ENCODE measurements at regions not wholly inside any gene's neighbourhood (a gene's known extent, or its start where the extent isn't known, plus 50 kb on each side); places are given as distances from the start of the nearest gene placed in this dataset.
A peak's percentile ranks its signal among the peaks of the same experiment; 100 is the strongest.

DNA sequence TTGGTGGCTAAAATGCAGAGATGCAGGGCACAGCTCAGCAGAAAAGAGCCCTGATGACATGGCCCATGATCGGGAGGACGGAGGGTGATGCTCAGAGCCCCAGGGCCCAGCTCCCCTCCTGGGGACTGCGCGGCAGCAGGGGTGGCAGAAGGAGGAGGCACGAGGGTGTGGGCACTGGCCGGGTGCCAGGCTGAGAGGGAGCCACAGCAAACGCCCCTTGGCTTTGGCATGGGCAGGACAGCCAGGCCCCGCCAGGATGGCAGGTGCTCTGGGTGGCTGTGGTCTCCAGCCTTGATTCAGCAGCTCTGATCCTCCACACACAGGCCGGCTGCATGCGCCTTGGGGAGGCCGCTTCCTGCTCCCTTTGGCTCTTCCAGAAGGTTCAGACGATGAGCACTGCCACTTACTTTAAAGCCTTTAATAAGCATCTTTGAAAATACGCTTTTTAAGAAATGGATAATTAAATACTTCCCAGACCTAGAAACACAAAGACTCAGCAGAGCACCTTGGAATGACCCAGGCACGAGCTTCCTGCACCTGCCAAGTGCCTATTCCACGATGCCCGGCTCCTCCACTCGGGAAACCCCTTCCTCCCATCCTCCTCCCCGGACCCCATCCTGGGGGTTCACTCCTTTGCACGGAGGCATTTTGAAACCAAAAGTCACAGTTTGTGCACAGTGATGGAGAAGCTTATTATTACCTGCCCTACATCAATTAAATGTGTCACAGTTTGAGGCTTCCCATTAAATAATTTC, 78.5 kb upstream of the SNTG2 start:
- no peaks in the 10 kb centered on the region for H3K9me3 ChIP-seq
- H3K27ac ChIP-seq = no peak overlapping the region
- H3K4me3 ChIP-seq = no peak overlapping the region
- no peaks in the 10 kb centered on the region for H3K36me3 ChIP-seq
- intact Hi-C loops (cut with DNase I; ENCODE audit: low total_unique reads) = no loop called here
- TF ChIP-seq POLR2AphosphoS5 (IDR thresholded peaks at IDR 0.05) (no peak), EP300 (IDR thresholded peaks at IDR 0.05) (no peak), CTCF (IDR thresholded peaks at IDR 0.05) (no peak), POLR2A (IDR thresholded peaks at IDR 0.05) (no peak)
- H3K4me1 ChIP-seq = no peaks in the 10 kb centered on the region
- peak in 1 of 2 donors; percentile 19 for DNase-seq
- H3K27me3 ChIP-seq = peaks cover 0 to 40% (median 15%) of the 10 kb centered on the region in 3 donors
- 68 to 80% (median 78%) methylated on average over 15 to 19 of the region's 19 CpGs for WGBS, 5 donors

DNA sequence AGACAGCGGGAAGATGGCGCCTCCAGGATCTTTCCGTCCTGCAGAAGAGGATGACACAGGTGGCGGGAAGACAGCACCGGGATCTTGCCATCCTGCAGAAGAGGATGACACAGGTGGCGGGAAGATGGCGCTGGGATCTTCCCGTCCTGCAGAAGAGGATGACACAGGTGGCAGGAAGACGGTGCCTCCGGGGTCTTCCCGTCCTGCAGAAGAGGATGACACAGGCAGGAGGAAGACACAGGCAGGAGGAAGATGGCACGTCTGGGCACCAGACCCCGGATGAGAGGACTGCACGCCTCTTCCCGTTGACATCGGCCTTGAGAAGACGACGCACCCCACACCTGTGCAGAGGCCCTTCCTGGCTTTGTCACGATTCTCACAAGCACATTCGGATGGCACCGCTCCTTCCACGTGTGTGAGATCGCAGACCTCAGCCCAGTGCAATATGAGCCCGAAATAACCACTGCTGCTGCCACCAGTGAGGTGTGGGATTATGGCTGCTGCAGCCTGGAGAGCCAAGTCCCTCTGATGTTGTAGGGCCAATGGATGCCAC, 79.4 kb upstream of the SNTG2 start:
- Histone ChIP-seq H3K4me3 (no peak overlapping the region), H3K27me3 (peaks cover 0 to 44% (median 15%) of the 10 kb centered on the region in 3 donors), H3K36me3 (no peaks in the 10 kb centered on the region), H3K4me1 (peaks cover 0 to 4% (median 0%) of the 10 kb centered on the region in 4 donors), H3K27ac (no peak overlapping the region), H3K9me3 (no peaks in the 10 kb centered on the region)
- TF ChIP-seq EP300 (IDR thresholded peaks at IDR 0.05) (no peak), POLR2AphosphoS5 (IDR thresholded peaks at IDR 0.05) (no peak), POLR2A (IDR thresholded peaks at IDR 0.05) (no peak), CTCF (IDR thresholded peaks at IDR 0.05) (no peak)
- 85 to 94% (median 93%) methylated on average over 23 to 24 of the region's 24 CpGs for WGBS, 5 donors
- intact Hi-C loops (cut with DNase I; ENCODE audit: low total_unique reads) = no loop called here
- DNase-seq = peak in 1 of 2 donors; percentile 23

- no peak overlapping the region for H3K27ac ChIP-seq
- DNase-seq = peak in 1 of 2 donors; percentile 17
- WGBS, 5 donors = 70 to 86% (median 83%) methylated on average over 8 of the region's 8 CpGs
- no peak overlapping the region for H3K4me3 ChIP-seq
- H3K4me1 ChIP-seq = peaks cover 0 to 12% (median 0%) of the 10 kb centered on the region in 4 donors
- no peaks in the 10 kb centered on the region for H3K9me3 ChIP-seq
- H3K27me3 ChIP-seq = peaks cover 0 to 46% (median 15%) of the 10 kb centered on the region in 3 donors
- no peak for TF ChIP-seq CTCF (IDR thresholded peaks at IDR 0.05)
- TF ChIP-seq POLR2AphosphoS5 (IDR thresholded peaks at IDR 0.05) = no peak
- TF ChIP-seq EP300 (IDR thresholded peaks at IDR 0.05) = no peak
- TF ChIP-seq POLR2A (IDR thresholded peaks at IDR 0.05) = no peak
- H3K36me3 ChIP-seq = no peaks in the 10 kb centered on the region
- intact Hi-C loops (cut with DNase I; ENCODE audit: low total_unique reads) = no loop called here
Measured at GRCh38 chr2:870426-870825, 80.2 kb upstream of the SNTG2 start.

GRCh38 chr2:869894-870293, 80.8 kb upstream of the SNTG2 start:
- no peaks in the 10 kb centered on the region for H3K36me3 ChIP-seq
- peak in 1 of 2 donors; percentile 9 for DNase-seq
- 43 to 91% (median 79%) methylated on average over 1 of the region's 1 CpG for WGBS, 5 donors
- peaks cover 0 to 46% (median 15%) of the 10 kb centered on the region in 3 donors for H3K27me3 ChIP-seq
- intact Hi-C loops (cut with DNase I; ENCODE audit: low total_unique reads) = no loop called here
- peaks cover 0 to 12% (median 0%) of the 10 kb centered on the region in 4 donors for H3K4me1 ChIP-seq
- H3K27ac ChIP-seq = no peak overlapping the region
- H3K4me3 ChIP-seq = no peak overlapping the region
- TF ChIP-seq POLR2A (IDR thresholded peaks at IDR 0.05) (no peak), EP300 (IDR thresholded peaks at IDR 0.05) (no peak), CTCF (IDR thresholded peaks at IDR 0.05) (no peak), POLR2AphosphoS5 (IDR thresholded peaks at IDR 0.05) (no peak)
- H3K9me3 ChIP-seq = no peaks in the 10 kb centered on the region

Data from stomach (tissue), 8 donors.